LHCN-M2 (cell line): ENCODE measurements at regions not wholly inside any gene's neighbourhood (a gene's known extent, or its start where the extent isn't known, plus 50 kb on each side); places are given as distances from the start of the nearest gene placed in this dataset.
"Not testable (repeated sequence)": the region's sequence is repeated elsewhere in the genome, so short reads cannot be mapped to it uniquely, and the experiment has no call there.

Experiments
- DNase-seq: peaks from one replicate; pipeline ENCODE4 v3.0.0-alpha.2; 2012; ENCODE audit warnings: low read depth

- no peak for DNase-seq
Observed at GRCh38 chr2:8111193-8111592, 570.7 kb upstream of the ID2 start.

GRCh38 chr2:8115456-8115855 is 566.4 kb upstream of the ID2 start:
- DNase-seq, result no peak

- DNase-seq, result no peak
Observed at GRCh38 chr2:8115966-8116365, 565.9 kb upstream of the ID2 start.

GRCh38 chr2:8116661-8117060 is 565.2 kb upstream of the ID2 start:
- no peak for DNase-seq

- no peak for DNase-seq
Observed at GRCh38 chr2:8118940-8119781, 562.7 kb upstream of the ID2 start.

- DNase-seq, result peak; percentile 78
Observed at GRCh38 chr2:8119782-8120505, 561.9 kb upstream of the ID2 start.

GRCh38 chr2:8120506-8120860 is 561.4 kb upstream of the ID2 start:
- no peak for DNase-seq

GRCh38 chr2:8121022-8121825 is 560.6 kb upstream of the ID2 start:
- no peak for DNase-seq

GRCh38 chr2:8121826-8122513 is 559.9 kb upstream of the ID2 start:
- DNase-seq, result no peak

- no peak for DNase-seq
Observed at GRCh38 chr2:8122520-8122919, 559.3 kb upstream of the ID2 start.

GRCh38 chr2:8123464-8123863 is 558.4 kb upstream of the ID2 start:
- DNase-seq, result no peak

- no peak for DNase-seq
Observed at GRCh38 chr2:8125741-8126711, 555.8 kb upstream of the ID2 start.

GRCh38 chr2:8126783-8127182 is 555.1 kb upstream of the ID2 start:
- no peak for DNase-seq

GRCh38 chr2:8131423-8131822 is 550.4 kb upstream of the ID2 start:
- DNase-seq, result not testable (repeated sequence)

GRCh38 chr2:8132351-8132831 is 549.5 kb upstream of the ID2 start:
- no peak for DNase-seq

- DNase-seq, result no peak
Observed at GRCh38 chr2:8132879-8133278, 549.0 kb upstream of the ID2 start.

GRCh38 chr2:8133363-8133762 is 548.5 kb upstream of the ID2 start:
- no peak for DNase-seq

GRCh38 chr2:8133913-8134472 is 547.9 kb upstream of the ID2 start:
- DNase-seq, result no peak

GRCh38 chr2:8134473-8134932 is 547.4 kb upstream of the ID2 start:
- DNase-seq, result no peak
